ENCODE measurements at regions not wholly inside any gene's neighbourhood (a gene's known extent, or its start where the extent isn't known, plus 50 kb on each side); places are given as distances from the start of the nearest gene placed in this dataset.
"Not testable (repeated sequence)": the region's sequence is repeated elsewhere in the genome, so short reads cannot be mapped to it uniquely, and the experiment has no call there.

GRCh38 chr5:39946356-39947045 is 521.7 kb upstream of the DAB2 start:
- DNase-seq, result no peak

GRCh38 chr5:39945870-39946269 is 521.1 kb upstream of the DAB2 start:
- DNase-seq, result no peak

GRCh38 chr5:39943811-39944210 is 519.0 kb upstream of the DAB2 start:
- DNase-seq, result no peak

- no peak for DNase-seq
Measured at GRCh38 chr5:39942606-39943005, 517.8 kb upstream of the DAB2 start.

- DNase-seq, result no peak
Measured at GRCh38 chr5:39941416-39941815, 516.6 kb upstream of the DAB2 start.

- no peak for DNase-seq
Measured at GRCh38 chr5:39934830-39935229, 510.1 kb upstream of the DAB2 start.

- DNase-seq, result no peak
Measured at GRCh38 chr5:39933061-39933460, 508.3 kb upstream of the DAB2 start.

GRCh38 chr5:39928709-39929108 is 503.9 kb upstream of the DAB2 start:
- DNase-seq, result no peak

- DNase-seq, result no peak
Measured at GRCh38 chr5:39919876-39920275, 495.1 kb upstream of the DAB2 start.

GRCh38 chr5:39912906-39913305 is 488.1 kb upstream of the DAB2 start:
- no peak for DNase-seq

GRCh38 chr5:39907267-39907951 is 482.6 kb upstream of the DAB2 start:
- DNase-seq, result not testable (repeated sequence)

GRCh38 chr5:39906146-39906545 is 481.4 kb upstream of the DAB2 start:
- DNase-seq, result no peak

GRCh38 chr5:39905356-39905755 is 480.6 kb upstream of the DAB2 start:
- DNase-seq, result no peak

- no peak for DNase-seq
Measured at GRCh38 chr5:39902626-39903025, 477.8 kb upstream of the DAB2 start.

- DNase-seq, result no peak
Measured at GRCh38 chr5:39898731-39899130, 474.0 kb upstream of the DAB2 start.

- no peak for DNase-seq
Measured at GRCh38 chr5:39896706-39897105, 471.9 kb upstream of the DAB2 start.

GRCh38 chr5:39896104-39896503 is 471.3 kb upstream of the DAB2 start:
- DNase-seq, result no peak

- DNase-seq, result no peak
Measured at GRCh38 chr5:39892708-39893107, 467.9 kb upstream of the DAB2 start.

- no peak for DNase-seq
Measured at GRCh38 chr5:39891376-39891775, 466.6 kb upstream of the DAB2 start.

GRCh38 chr5:39880985-39881384 is 456.2 kb upstream of the DAB2 start:
- no peak for DNase-seq

- no peak for DNase-seq
Measured at GRCh38 chr5:39877479-39877878, 452.7 kb upstream of the DAB2 start.

GRCh38 chr5:39876146-39876545 is 451.4 kb upstream of the DAB2 start:
- no peak for DNase-seq

GRCh38 chr5:39870137-39870536 is 445.4 kb upstream of the DAB2 start:
- no peak for DNase-seq

- no peak for DNase-seq
Measured at GRCh38 chr5:39869396-39869795, 444.6 kb upstream of the DAB2 start.

- DNase-seq, result no peak
Measured at GRCh38 chr5:39867923-39868322, 443.1 kb upstream of the DAB2 start.

Measured in SHP77 treated with DMSO at 0.1 percent for 48 hours (cell line).